Activated T-helper 1 cell treated with anti-CD3 and anti-CD28 coated beads, Interleukin-12 subunit alpha, Interleukin-12 subunit beta, Interleukin-2, Interleukin-4 antibody, amounts not matched to agents 30 ng/mL and 10 ng/mL and 1 ng/mL, durations not matched to agents 14 hours and 24 hours and 36 hours (primary cell): ENCODE measurements at regions not wholly inside any gene's neighbourhood (a gene's known extent, or its start where the extent isn't known, plus 50 kb on each side); places are given as distances from the start of the nearest gene placed in this dataset.

Source experiments
- DNase-seq: peaks from one replicate; pipeline ENCODE4 v3.0.0; 2021; ENCODE audit warnings: low spot score
- H3K27ac Mint-ChIP-seq: one replicate; pipeline ENCODE4 v1.8.0; 2021; ENCODE audit warnings: mild to moderate bottlenecking, mixed read lengths
- H3K27me3 Mint-ChIP-seq: one replicate; pipeline ENCODE4 v1.8.0; 2022; ENCODE audit warnings: mild to moderate bottlenecking, moderate library complexity, mixed read lengths; ENCODE audit not compliant: insufficient read depth
- H3K36me3 Mint-ChIP-seq: one replicate; pipeline ENCODE4 v1.8.0; 2021; ENCODE audit warnings: low read depth, mixed read lengths
- H3K4me1 Mint-ChIP-seq: one replicate; pipeline ENCODE4 v1.8.0; 2021; ENCODE audit warnings: low read depth, mixed read lengths
- H3K4me3 Mint-ChIP-seq: one replicate; pipeline ENCODE4 v1.8.0; 2021; ENCODE audit warnings: mild to moderate bottlenecking, moderate library complexity, mixed read lengths
- H3K9me3 Mint-ChIP-seq: one replicate; pipeline ENCODE4 v1.8.0; 2021; ENCODE audit warnings: mixed read lengths
- intact Hi-C: fragments of 100-400 bp; cut with micrococcal nuclease; formaldehyde crosslinking; loops from one replicate; pipeline ENCODE4 v1.15.1; 2024

DNA sequence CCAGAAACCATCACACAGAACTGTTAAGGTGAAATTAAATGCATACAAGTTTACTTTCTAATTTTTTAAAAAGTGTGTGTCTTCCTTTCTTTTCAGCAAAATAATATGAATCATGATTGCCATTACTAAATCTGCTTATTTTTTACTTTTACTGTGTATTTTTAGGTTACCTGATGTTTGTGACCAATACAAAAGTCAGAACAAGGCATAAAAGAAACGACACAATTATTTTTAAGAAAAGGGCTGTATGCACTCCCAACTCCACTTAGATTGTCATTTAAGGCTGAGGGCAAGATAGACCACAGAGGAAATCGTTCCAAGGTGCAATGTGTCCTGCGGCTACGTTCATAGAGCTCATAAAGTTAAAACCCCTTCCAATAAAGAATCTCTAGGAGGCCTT is 797.0 kb downstream of the TDRD15 start:
- H3K27ac Mint-ChIP-seq, result no peak overlapping the region
- H3K4me1 Mint-ChIP-seq, result no peaks in the 10 kb centered on the region
- H3K36me3 Mint-ChIP-seq, result no peaks in the 10 kb centered on the region
- peaks cover 4% of the 10 kb centered on the region for H3K9me3 Mint-ChIP-seq
- intact Hi-C loops, result no loop called here
- DNase-seq, result no peak
- no peak overlapping the region for H3K4me3 Mint-ChIP-seq
- no peaks in the 10 kb centered on the region for H3K27me3 Mint-ChIP-seq

DNA sequence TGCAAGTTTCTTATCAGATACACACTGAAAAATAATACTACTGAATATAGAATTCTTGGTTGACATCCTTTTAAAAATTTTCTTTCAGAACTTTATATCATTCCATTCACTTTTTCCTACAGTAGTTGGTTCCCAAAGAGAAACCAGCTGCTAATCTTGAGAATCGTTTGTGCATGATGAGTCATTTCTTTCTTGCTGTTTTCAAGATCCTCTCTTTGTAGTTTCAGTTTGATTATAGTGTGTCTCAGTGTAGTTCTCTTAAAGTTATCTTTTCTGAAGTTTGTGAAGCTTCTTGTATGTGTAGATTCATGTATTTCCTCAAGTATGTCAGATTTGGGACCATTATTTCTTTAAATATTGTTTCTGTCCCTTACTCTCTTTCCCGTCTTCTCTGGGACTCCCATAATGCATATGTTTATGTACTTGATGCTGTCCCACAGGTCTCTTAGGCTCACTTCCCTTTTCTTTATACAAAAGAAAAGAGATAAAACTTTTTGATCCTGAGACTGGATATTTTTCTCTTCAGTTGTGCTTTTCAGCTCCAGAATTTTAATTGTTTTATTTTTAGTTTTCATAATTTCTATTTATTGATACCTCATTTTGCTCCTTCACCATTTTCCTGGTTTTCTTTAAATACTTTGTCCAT is 801.0 kb downstream of the TDRD15 start:
- intact Hi-C loops, result no loop called here
- Mint-ChIP-seq H3K27me3 (no peaks in the 10 kb centered on the region), H3K36me3 (no peaks in the 10 kb centered on the region), H3K9me3 (peaks cover 8% of the 10 kb centered on the region), H3K27ac (no peak overlapping the region), H3K4me3 (no peak overlapping the region), H3K4me1 (no peaks in the 10 kb centered on the region)
- no peak for DNase-seq

DNA sequence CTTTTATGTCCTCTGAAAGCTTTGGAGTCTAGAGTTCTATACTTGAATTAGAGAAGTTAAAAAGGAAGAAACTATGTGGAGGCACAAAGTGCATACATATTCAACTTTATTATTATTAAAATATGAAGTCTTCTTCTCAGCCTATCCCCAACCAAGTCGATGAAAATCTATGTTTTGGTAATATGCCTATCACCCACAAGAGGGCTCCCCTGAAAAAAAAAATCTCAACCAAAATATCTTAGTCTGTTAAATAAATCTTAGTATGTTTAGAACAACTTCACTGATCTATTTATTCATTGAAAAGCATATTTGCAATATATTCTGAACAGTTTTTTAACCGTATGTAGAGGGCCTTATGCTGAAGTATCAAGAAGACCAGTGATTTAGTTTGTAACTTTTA is 804.5 kb downstream of the TDRD15 start:
- no peaks in the 10 kb centered on the region for H3K27me3 Mint-ChIP-seq
- H3K36me3 Mint-ChIP-seq, result no peaks in the 10 kb centered on the region

DNA sequence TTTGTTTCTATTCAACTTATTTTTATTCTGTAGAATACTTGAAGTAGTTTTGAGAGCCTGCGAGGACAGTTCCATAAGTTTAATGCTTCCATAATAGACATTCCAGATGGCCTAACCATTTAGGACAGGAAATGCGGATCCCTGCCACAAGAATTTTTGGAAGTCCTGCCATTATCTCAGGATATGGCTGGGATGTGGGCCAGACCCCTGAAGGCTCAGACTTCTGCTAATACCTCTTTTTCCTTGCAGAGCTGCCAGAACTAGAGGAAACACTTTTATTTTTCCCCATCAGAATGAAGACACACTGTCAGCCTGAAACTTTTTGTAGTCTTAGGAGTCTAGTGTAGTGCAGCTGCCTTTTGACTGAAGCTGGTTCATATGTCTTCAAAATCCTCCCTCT is 806.5 kb downstream of the TDRD15 start:
- Mint-ChIP-seq H3K27ac (no peak overlapping the region), H3K4me1 (no peaks in the 10 kb centered on the region), H3K27me3 (no peaks in the 10 kb centered on the region), H3K9me3 (peaks cover 9% of the 10 kb centered on the region), H3K36me3 (no peaks in the 10 kb centered on the region), H3K4me3 (no peak overlapping the region)
- DNase-seq, result no peak
- intact Hi-C loops, result no loop called here

More for the DNA sequence above, 804.5 kb downstream of the TDRD15 start:
- Mint-ChIP-seq H3K27ac (no peak overlapping the region), H3K4me3 (no peak overlapping the region), H3K9me3 (peaks cover 8% of the 10 kb centered on the region), H3K4me1 (no peaks in the 10 kb centered on the region)
- intact Hi-C loops, result no loop called here
- no peak for DNase-seq

DNA sequence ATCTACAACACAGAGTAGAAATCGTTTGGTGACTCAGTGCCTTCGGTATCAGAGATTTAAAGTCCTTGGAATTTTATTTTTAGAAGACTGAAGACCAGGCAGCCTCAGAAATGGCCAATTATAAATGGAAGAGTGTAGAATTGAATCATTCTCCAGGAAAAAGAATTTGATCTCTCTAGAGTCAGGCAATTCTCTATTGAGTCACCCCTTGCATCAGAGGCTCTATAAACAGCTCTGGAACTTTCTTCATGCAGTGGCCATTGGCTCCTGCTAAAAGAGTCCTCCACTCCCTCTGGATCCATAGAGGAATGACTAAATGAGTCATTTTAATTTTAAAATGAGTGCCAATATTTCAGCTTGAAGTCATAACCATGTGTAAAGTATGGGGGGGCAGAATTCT is 816.2 kb downstream of the TDRD15 start:
- Mint-ChIP-seq H3K27me3 (no peaks in the 10 kb centered on the region), H3K27ac (no peak overlapping the region), H3K4me3 (no peak overlapping the region), H3K36me3 (no peaks in the 10 kb centered on the region), H3K9me3 (peaks cover 18% of the 10 kb centered on the region), H3K4me1 (no peaks in the 10 kb centered on the region)
- DNase-seq, result no peak
- intact Hi-C loops, result no loop called here

DNA sequence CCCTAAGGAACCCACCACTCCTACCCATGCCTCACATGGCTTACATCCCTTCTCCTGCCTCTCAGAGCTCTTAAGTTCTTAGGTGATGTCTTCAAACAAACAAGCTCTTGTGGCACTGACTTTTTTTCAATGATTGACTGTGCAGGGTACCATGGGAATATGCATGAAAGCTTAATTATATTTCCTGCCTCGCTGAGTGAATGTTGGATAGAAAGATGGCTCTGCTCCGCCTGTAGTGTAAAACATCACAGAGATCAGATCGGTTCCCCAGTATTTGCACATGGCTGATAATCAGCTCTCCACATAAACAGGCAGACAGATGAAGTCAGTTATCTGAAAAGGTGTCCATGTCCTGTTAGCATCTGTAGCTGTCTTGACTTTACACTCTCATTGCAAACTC is 820.8 kb downstream of the TDRD15 start:
- Mint-ChIP-seq H3K4me3 (no peak overlapping the region), H3K27me3 (no peaks in the 10 kb centered on the region), H3K36me3 (no peaks in the 10 kb centered on the region), H3K4me1 (no peaks in the 10 kb centered on the region), H3K27ac (no peak overlapping the region), H3K9me3 (peaks cover 10% of the 10 kb centered on the region)
- no peak for DNase-seq
- intact Hi-C loops, result no loop called here

DNA sequence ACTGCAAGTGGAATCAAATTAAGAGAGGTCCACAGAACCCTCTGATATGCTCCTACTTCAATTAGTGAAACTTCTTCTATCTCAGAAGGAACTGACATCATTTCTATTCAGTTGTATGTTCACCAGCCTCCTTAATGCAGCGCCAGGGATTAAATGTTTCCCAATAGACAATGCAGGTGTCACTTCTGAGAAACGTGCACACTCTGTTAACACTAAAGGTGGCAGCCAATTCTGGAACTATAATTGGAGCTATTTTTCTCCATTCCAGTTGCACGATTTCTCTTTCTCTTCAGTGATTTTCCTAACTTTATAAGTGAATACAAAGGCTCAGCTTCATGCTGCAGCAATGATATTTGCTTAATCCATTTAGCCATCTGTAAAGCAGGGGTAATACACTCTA is 821.9 kb downstream of the TDRD15 start:
- H3K27me3 Mint-ChIP-seq, result no peaks in the 10 kb centered on the region
- DNase-seq, result no peak
- H3K4me1 Mint-ChIP-seq, result no peaks in the 10 kb centered on the region
- no peak overlapping the region for H3K27ac Mint-ChIP-seq
- intact Hi-C loops, result no loop called here
- no peak overlapping the region for H3K4me3 Mint-ChIP-seq
- H3K36me3 Mint-ChIP-seq, result no peaks in the 10 kb centered on the region
- H3K9me3 Mint-ChIP-seq, result peaks cover 6% of the 10 kb centered on the region

DNA sequence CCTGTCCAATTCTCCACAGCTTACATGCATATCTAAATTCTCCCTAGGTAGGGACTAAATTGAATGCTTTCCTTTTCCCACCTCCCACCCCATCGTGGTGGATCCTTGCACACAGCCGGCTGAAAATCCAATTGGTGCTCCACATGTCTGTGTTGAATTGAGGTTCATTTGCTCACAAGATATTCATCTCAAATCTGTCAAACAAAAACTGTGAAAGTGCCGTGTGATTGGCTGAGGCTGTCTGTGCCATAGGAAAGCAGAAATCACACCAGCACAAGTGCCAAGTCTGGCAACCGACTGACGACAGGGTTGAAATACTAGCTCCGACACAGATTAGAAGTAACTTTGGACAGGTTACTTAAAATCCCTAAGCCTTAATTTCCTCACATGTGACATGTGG is 823.3 kb downstream of the TDRD15 start:
- intact Hi-C loops, result no loop called here
- no peak overlapping the region for H3K4me3 Mint-ChIP-seq
- H3K4me1 Mint-ChIP-seq, result no peaks in the 10 kb centered on the region
- no peak overlapping the region for H3K27ac Mint-ChIP-seq
- DNase-seq, result no peak
- H3K9me3 Mint-ChIP-seq, result peaks cover 11% of the 10 kb centered on the region
- no peaks in the 10 kb centered on the region for H3K36me3 Mint-ChIP-seq
- no peaks in the 10 kb centered on the region for H3K27me3 Mint-ChIP-seq

DNA sequence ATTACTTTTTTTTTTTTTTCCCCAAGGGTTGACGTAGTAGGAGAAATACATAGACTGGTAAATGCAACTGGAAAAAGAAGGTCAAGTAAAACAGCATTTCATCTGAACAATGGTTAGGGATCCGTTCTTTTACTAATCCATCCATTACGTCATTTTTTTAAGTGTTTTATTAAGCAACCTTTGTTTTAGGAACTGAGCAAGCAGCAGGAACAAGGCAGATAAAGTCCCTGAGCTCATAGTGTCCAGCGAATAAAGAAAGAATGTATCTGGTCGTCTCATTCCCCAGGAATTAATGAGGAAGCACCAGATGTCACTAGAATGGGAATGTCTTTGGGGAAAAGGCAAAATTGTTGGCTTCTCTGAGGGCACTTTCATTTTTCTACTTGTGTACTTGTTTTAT is 842.4 kb downstream of the TDRD15 start:
- H3K36me3 Mint-ChIP-seq, result no peaks in the 10 kb centered on the region
- no peak for DNase-seq
- H3K27me3 Mint-ChIP-seq, result no peaks in the 10 kb centered on the region
- H3K9me3 Mint-ChIP-seq, result peaks cover 13% of the 10 kb centered on the region
- no peak overlapping the region for H3K4me3 Mint-ChIP-seq
- no peaks in the 10 kb centered on the region for H3K4me1 Mint-ChIP-seq
- H3K27ac Mint-ChIP-seq, result no peak overlapping the region
- intact Hi-C loops, result no loop called here

DNA sequence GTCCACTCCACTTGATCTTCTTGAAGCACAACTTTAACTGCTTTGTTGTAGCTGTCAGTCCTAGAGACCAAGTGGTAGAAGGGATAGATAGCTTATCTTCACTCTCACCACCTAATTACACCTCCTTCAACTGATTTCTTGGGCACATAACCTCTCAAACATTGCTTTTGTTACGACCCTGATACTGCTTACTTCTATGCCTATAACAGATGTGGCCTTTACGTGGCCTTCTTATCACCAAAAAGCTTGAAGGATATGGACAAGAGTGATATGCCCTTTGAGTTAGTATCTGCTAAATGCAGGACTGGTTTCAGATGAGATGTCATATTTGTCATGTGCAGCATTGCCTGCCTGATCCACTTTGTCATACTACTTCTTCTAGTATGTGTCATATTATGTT is 847.2 kb downstream of the TDRD15 start:
- Mint-ChIP-seq H3K4me1 (no peaks in the 10 kb centered on the region), H3K27ac (no peak overlapping the region), H3K36me3 (no peaks in the 10 kb centered on the region), H3K9me3 (peaks cover 14% of the 10 kb centered on the region), H3K27me3 (no peaks in the 10 kb centered on the region), H3K4me3 (no peak overlapping the region)
- intact Hi-C loops, result no loop called here
- DNase-seq, result no peak

DNA sequence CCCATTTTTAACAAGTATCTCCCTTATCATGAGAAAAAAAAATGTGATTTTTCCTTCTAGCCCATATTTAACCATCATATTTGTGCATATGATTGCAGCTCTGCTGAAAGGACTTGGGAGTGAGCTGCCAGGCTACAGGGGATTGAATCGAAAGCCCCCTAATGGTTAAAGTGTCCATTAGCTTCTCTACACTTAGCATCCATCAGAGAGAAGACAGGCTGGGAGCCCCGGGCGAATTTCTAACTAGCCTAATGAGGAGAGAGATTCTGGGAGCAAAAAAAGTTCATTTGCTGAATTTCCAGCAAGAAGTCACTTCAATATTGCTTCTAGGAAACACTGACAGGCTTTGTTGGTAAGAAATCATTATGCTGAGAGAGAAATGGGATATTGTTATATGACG is 848.8 kb downstream of the TDRD15 start:
- no peaks in the 10 kb centered on the region for H3K27me3 Mint-ChIP-seq
- intact Hi-C loops, result no loop called here
- no peak overlapping the region for H3K4me3 Mint-ChIP-seq
- H3K9me3 Mint-ChIP-seq, result peaks cover 9% of the 10 kb centered on the region
- no peaks in the 10 kb centered on the region for H3K36me3 Mint-ChIP-seq
- no peak for DNase-seq
- no peaks in the 10 kb centered on the region for H3K4me1 Mint-ChIP-seq
- no peak overlapping the region for H3K27ac Mint-ChIP-seq

DNA sequence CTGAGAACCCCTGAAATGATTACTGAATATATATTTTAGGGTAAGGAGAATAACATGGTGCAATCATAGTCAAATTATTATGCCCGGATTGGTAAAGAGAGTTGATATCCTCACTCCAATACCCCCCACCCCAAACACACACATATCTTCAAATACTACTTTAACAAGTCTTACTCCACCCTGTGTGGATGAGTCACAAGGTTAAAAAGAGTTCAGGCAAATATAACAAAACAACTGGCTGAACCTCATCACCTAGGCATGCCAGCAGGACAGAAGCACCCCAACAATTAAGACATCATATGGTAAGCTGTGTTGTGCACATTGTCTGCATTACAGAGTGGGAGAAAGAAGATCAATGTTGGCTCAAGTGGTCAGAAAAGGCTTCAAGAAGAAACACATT is 857.4 kb downstream of the TDRD15 start:
- DNase-seq, result no peak
- Mint-ChIP-seq H3K36me3 (no peaks in the 10 kb centered on the region), H3K4me3 (no peak overlapping the region), H3K27me3 (no peaks in the 10 kb centered on the region), H3K4me1 (no peaks in the 10 kb centered on the region), H3K9me3 (peaks cover 28% of the 10 kb centered on the region), H3K27ac (no peak overlapping the region)
- intact Hi-C loops, result no loop called here

DNA sequence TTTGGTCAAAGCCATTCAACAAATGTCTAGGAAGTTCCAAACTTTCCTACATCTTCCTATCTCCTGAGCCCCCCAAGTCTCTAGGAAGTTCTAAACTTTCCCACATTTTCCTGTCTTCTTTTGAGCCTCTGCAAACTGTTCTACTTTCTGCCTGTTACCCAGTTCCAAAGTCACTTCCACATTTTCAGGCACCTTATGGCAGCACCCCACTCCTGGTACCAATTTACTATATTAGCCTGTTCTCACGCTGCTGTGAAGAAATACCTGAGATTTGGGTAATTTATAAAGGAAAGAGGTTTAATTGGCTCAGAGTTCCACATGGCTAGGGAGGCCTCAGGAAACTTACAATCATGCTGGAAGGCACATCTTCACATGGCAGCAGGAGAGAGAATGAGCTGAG is 869.2 kb downstream of the TDRD15 start:
- Mint-ChIP-seq H3K4me1 (no peaks in the 10 kb centered on the region), H3K4me3 (no peak overlapping the region), H3K9me3 (peaks cover 32% of the 10 kb centered on the region), H3K27ac (no peak overlapping the region), H3K27me3 (no peaks in the 10 kb centered on the region), H3K36me3 (no peaks in the 10 kb centered on the region)
- DNase-seq, result no peak
- intact Hi-C loops, result no loop called here

DNA sequence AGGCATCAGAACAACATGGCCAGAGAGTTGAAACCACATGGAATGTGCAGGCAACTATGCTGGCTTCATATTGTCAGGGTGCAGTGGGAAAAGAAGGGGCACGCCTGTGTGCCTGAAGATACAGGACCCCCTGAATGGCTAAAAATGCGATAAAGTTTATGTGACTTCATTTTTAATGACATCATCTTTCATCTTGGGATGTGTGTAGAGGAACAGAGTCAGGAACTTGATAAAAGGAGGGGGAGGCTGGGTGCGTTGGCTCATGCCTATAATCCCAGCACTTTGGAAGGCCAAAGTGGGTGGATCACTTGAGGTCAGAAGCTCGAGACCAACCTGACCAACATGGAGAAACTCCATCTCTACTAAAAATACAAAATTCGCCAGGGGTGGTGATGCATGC is 872.6 kb downstream of the TDRD15 start:
- no peaks in the 10 kb centered on the region for H3K27me3 Mint-ChIP-seq
- H3K27ac Mint-ChIP-seq, result no peak overlapping the region
- intact Hi-C loops, result no loop called here

More for the DNA sequence above, 872.6 kb downstream of the TDRD15 start:
- Mint-ChIP-seq H3K9me3 (peaks cover 37% of the 10 kb centered on the region), H3K36me3 (no peaks in the 10 kb centered on the region), H3K4me3 (no peak overlapping the region), H3K4me1 (no peaks in the 10 kb centered on the region)
- DNase-seq, result no peak
